ENCODE measurements at regions not wholly inside any gene's neighbourhood (a gene's known extent, or its start where the extent isn't known, plus 50 kb on each side); places are given as distances from the start of the nearest gene placed in this dataset.

DNA sequence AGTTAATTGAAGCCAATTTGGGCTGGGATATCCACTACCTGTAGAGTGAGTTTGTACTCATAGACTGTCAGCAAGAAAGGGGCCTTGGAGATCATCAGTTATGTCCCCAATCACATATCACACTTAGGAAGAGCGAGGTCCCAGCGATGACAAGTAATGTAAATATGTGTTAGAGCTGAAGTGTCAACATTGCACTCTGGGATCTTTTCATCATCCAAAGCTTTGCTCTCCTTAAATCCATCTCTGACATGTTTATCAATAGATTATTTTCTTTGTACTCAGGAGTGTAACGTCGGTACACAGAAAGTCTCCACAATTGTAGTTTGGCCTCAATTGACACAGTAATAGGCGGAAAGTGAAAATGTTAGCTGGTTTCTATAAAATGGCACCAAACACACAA, 113.7 kb upstream of the TPRG1 start:
- Mint-ChIP-seq H3K9me3 (peaks cover 4% of the 10 kb centered on the region), H3K27me3 (ENCODE audit: low read depth) (peaks cover 3% of the 10 kb centered on the region), H3K4me3 (no peak overlapping the region), H3K27ac (no peak overlapping the region), H3K36me3 (ENCODE audit: low read depth) (no peaks in the 10 kb centered on the region), H3K4me1 (ENCODE audit: low read depth) (no peaks in the 10 kb centered on the region)
- CTCF ChIA-PET: no interaction called here
- DNase-seq: no peak
- intact Hi-C loops (cut with micrococcal nuclease): no loop called here

DNA sequence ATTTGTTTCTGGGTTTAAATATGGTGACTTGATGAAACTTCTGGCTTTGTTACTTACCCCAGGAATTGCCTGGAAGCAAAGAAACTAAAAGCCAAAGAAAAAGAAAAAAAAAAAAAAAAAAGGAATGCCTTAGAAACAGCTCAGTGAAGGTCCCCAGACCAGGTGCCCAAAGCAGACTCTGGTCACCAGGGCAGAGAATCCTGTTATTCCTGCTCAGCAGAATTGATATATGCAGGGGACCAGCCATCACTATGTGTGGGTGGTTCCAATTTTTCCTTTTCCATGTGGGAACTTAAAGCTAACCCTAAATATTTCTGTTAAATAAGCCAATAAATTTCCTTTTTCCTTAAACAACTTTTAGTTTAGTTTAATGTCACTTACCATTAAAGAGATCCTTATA, 100.8 kb upstream of the TPRG1 start:
- Mint-ChIP-seq H3K36me3 (ENCODE audit: low read depth) (no peaks in the 10 kb centered on the region), H3K4me1 (ENCODE audit: low read depth) (peaks cover 6% of the 10 kb centered on the region), H3K27ac (no peak overlapping the region), H3K27me3 (ENCODE audit: low read depth) (no peaks in the 10 kb centered on the region), H3K9me3 (peaks cover 2% of the 10 kb centered on the region), H3K4me3 (no peak overlapping the region)
- intact Hi-C loops (cut with micrococcal nuclease): loop anchor here (1.0 kb wide), 1 partner anchor 30 kb away; no protein-coding TSS in a partner anchor
- CTCF ChIA-PET: interaction anchor here (1.4 kb wide), 1 partner anchor 29 kb away, joined by 8 read pairs; no protein-coding TSS in a partner anchor
- DNase-seq: no peak

DNA sequence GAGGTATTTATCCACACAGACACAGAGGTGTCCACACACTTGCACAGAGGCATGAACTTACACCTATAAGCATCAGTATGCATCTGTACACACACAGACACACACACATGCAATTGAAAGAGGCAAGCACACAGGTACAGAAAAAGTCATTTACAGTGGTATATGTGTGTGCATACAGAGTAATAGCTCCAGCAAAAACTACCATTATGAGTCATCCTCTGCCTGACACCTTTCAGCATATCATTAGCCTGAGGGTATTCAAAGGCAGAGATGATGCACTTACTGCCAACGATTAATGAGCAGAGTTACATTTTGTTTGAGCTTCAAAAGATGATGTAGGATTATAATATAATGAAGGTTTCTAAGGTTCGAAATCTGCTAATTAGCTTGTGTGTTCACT, 100.3 kb upstream of the TPRG1 start:
- intact Hi-C loops (cut with micrococcal nuclease): loop anchor here (1.0 kb wide), 1 partner anchor 30 kb away; no protein-coding TSS in a partner anchor
- H3K27me3 Mint-ChIP-seq (ENCODE audit: low read depth): no peaks in the 10 kb centered on the region
- CTCF ChIA-PET: interaction anchor here (1.4 kb wide), 1 partner anchor 30 kb away, joined by 8 read pairs; no protein-coding TSS in a partner anchor
- H3K4me3 Mint-ChIP-seq: no peak overlapping the region
- H3K36me3 Mint-ChIP-seq (ENCODE audit: low read depth): no peaks in the 10 kb centered on the region
- DNase-seq: peak; percentile 7
- peaks cover 6% of the 10 kb centered on the region for H3K4me1 Mint-ChIP-seq (ENCODE audit: low read depth)
- H3K9me3 Mint-ChIP-seq: peaks cover 2% of the 10 kb centered on the region
- H3K27ac Mint-ChIP-seq: no peak overlapping the region

DNA sequence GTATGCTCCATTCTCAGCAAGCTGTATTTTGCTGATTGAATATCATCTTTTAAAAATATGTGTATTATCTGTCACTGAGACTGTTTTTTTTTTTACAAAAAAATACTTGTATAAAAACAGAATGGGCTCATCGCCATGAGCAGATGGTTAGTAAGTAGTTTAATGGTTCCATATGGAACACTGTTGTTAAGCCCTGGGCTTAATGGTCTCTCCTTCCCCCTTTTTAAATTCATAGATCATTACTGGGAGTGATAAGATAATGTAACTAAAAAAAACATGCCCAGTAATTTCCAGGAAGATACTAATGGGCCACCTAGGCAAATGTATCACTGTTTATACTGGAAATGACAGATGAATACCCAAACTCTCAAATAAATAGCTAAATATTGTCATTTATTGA, 95.3 kb upstream of the TPRG1 start:
- H3K27ac Mint-ChIP-seq: no peak overlapping the region
- DNase-seq: no peak
- H3K27me3 Mint-ChIP-seq (ENCODE audit: low read depth): no peaks in the 10 kb centered on the region
- peaks cover 4% of the 10 kb centered on the region for H3K4me1 Mint-ChIP-seq (ENCODE audit: low read depth)
- CTCF ChIA-PET: no interaction called here
- H3K36me3 Mint-ChIP-seq (ENCODE audit: low read depth): no peaks in the 10 kb centered on the region
- H3K4me3 Mint-ChIP-seq: no peak overlapping the region
- intact Hi-C loops (cut with micrococcal nuclease): no loop called here
- H3K9me3 Mint-ChIP-seq: no peaks in the 10 kb centered on the region

DNA sequence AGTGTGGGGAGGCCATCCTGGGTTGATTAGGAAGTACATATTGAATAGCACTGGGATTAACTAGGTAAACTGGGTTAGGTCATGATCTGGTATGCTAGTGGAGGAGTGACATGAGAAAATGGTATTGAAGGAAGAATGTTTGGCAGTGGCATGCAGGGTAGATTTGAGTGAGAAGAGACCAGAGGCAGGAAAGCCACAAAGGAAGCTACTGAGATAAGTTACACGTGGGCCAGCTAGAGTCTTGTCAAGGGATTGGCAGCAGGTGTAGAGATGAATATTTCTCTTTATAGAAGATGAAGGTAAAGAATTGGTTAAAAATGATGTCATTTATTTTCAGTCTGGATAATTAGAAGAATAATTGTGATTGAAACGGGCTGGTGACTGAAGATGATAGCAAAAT, 91.0 kb upstream of the TPRG1 start:
- H3K27ac Mint-ChIP-seq: no peak overlapping the region
- H3K27me3 Mint-ChIP-seq (ENCODE audit: low read depth): no peaks in the 10 kb centered on the region
- H3K36me3 Mint-ChIP-seq (ENCODE audit: low read depth): no peaks in the 10 kb centered on the region
- CTCF ChIA-PET: no interaction called here
- no peak overlapping the region for H3K4me3 Mint-ChIP-seq
- no peaks in the 10 kb centered on the region for H3K4me1 Mint-ChIP-seq (ENCODE audit: low read depth)
- no peak for DNase-seq
- intact Hi-C loops (cut with micrococcal nuclease): no loop called here
- no peaks in the 10 kb centered on the region for H3K9me3 Mint-ChIP-seq

DNA sequence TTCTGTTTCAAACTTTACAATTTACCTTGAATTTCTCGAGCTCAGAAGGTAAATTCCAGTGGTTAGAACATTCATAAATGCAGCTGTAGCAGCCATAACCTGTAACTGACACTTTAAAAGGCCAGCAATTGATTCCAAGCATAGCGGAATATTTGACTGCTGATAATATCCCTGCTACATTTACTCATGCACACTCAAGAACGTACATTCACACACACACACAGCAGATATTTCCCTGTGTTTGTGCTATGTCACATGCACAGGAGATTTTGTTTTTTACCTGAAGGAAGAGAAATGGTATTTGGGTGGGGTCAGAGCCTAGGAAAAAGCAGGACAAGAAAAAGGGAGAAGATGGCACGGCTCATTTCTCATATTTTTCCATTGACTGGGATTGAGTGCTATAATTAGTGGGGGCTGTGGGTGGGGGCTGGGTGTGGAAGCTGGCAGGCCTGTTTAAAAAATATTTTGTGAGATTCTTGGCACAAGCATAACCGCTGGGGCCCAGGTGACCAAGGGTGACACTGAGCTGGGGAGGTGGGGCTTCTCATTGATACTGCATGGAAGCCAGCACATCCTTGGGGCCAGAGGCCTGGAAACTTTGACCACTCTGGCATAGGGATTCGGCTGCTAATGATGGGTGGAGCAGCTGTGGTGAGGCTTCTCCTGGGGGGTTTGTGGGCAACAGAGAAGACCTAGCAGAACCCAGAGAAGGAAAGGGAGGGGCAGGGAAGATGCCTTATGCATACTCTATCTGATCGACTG, 88.9 kb upstream of the TPRG1 start:
- CTCF ChIA-PET: no interaction called here
- intact Hi-C loops (cut with micrococcal nuclease): no loop called here
- Mint-ChIP-seq H3K27me3 (ENCODE audit: low read depth) (no peaks in the 10 kb centered on the region), H3K36me3 (ENCODE audit: low read depth) (no peaks in the 10 kb centered on the region), H3K4me3 (no peak overlapping the region), H3K9me3 (no peaks in the 10 kb centered on the region), H3K4me1 (ENCODE audit: low read depth) (no peaks in the 10 kb centered on the region), H3K27ac (no peak overlapping the region)
- no peak for DNase-seq

DNA sequence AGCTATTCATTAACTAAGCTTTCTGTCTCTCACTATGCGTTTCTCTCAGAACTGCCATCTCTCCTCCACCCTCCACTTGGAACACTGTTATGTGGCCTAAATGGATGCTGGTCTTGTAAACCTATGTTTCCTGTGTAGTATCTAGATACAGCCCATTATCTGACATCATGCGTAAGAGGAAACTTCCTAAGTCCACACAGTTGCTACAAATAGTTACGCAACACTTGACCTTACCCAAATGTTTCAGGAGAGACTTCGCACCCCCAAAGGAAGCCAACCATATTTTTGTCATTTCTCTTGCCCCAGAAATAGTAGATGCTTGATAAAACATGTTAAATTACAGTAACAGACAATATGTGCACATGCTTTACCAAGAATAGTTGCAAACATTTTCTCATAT, 87.2 kb upstream of the TPRG1 start:
- Mint-ChIP-seq H3K27me3 (ENCODE audit: low read depth) (no peaks in the 10 kb centered on the region), H3K4me3 (no peak overlapping the region), H3K9me3 (no peaks in the 10 kb centered on the region), H3K4me1 (ENCODE audit: low read depth) (no peaks in the 10 kb centered on the region), H3K36me3 (ENCODE audit: low read depth) (no peaks in the 10 kb centered on the region), H3K27ac (no peak overlapping the region)
- DNase-seq: no peak
- CTCF ChIA-PET: no interaction called here
- intact Hi-C loops (cut with micrococcal nuclease): no loop called here

DNA sequence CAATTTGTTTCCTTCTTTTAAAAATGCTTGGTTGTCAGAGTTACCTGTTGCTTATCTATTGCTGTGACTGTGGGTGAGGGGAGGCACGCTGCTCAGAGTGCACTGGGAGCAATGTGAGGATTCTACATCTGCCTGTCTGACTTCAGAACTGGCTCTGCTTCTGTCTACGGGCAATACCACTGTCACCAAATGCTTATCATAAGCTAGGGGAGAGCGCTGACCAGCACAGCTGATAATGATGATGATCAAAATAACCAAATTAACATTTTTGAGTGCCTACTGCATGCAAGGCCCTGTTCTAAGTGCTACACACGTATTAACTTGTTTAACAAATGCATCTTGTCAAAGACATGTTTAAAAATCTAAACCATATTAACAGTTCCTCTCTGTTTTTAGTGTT, 79.2 kb upstream of the TPRG1 start:
- intact Hi-C loops (cut with micrococcal nuclease): no loop called here
- Mint-ChIP-seq H3K4me3 (no peak overlapping the region), H3K27me3 (ENCODE audit: low read depth) (peaks cover 1% of the 10 kb centered on the region), H3K27ac (no peak overlapping the region), H3K36me3 (ENCODE audit: low read depth) (no peaks in the 10 kb centered on the region), H3K9me3 (no peaks in the 10 kb centered on the region), H3K4me1 (ENCODE audit: low read depth) (no peaks in the 10 kb centered on the region)
- CTCF ChIA-PET: no interaction called here
- no peak for DNase-seq

DNA sequence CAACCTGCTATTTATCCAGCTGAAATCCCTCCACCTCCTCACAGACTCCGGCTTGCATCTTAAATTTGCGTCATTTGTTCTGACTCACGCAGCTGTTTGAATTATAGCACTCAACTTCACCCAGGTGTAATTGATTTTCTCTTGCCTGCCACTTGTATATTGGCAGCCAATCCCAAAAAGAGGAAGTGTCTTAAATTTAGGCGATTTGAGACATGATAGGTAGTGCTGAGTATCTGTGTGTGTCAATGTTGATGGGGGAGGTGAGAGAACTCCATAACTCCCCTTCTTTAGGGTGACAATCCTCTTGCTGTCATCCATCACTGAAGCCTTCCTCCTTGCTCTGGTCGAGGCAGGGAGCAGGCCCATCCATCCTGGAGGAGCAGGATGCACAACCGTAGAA, 77.2 kb upstream of the TPRG1 start:
- CTCF ChIA-PET: no interaction called here
- no peak overlapping the region for H3K4me3 Mint-ChIP-seq
- intact Hi-C loops (cut with micrococcal nuclease): no loop called here
- no peak overlapping the region for H3K27ac Mint-ChIP-seq
- H3K4me1 Mint-ChIP-seq (ENCODE audit: low read depth): no peaks in the 10 kb centered on the region
- H3K9me3 Mint-ChIP-seq: no peaks in the 10 kb centered on the region
- H3K36me3 Mint-ChIP-seq (ENCODE audit: low read depth): no peaks in the 10 kb centered on the region
- peaks cover 1% of the 10 kb centered on the region for H3K27me3 Mint-ChIP-seq (ENCODE audit: low read depth)
- no peak for DNase-seq

DNA sequence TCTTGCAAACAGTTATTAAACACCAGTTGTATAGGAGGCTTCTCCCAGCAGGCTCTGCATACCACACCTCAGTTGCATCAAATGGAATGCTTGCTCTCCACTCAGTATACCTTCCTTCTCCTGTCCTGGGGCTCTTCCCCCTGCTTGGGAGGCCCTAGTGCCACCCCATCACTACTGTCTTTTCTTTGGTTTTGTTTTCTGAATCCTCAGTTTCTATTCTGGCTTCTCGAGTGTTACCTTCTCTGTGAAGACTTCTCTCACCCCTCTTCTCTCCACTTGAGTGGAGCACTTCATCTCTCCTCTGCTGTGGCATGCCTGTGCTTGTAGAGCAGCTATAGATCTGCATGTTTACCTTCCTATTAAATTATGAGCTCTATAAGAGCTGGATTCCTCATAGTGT, 75.7 kb upstream of the TPRG1 start:
- Mint-ChIP-seq H3K4me1 (ENCODE audit: low read depth) (no peaks in the 10 kb centered on the region), H3K27ac (no peak overlapping the region), H3K4me3 (no peak overlapping the region), H3K36me3 (ENCODE audit: low read depth) (no peaks in the 10 kb centered on the region), H3K9me3 (no peaks in the 10 kb centered on the region), H3K27me3 (ENCODE audit: low read depth) (peaks cover 1% of the 10 kb centered on the region)
- DNase-seq: no peak
- CTCF ChIA-PET: interaction anchor here (1.4 kb wide), 1 partner anchor 55 kb away, joined by 3 read pairs; no protein-coding TSS in a partner anchor
- intact Hi-C loops (cut with micrococcal nuclease): no loop called here

DNA sequence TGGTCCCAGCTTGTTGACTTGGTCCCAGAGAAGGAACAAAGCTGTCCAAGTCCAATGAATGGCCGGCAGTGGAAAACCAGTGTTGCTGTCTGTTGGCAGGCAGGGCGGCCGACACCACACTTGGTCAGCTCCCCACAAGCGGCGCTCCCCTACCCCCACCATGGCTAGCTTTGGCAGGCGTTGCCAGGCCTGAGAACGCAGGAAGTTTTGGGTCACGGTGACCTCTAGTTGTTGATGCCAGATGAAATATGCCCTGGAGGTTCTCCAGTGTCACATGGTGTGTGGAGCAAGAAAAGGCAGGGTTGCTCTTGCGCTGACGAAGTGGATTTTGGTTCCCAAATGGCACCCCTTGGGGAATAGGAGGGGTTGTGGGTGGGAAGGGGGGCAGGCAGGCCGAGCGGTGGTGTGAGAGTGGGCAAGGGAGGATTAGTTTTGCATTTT, 72.7 kb upstream of the TPRG1 start:
- no peak for DNase-seq
- CTCF ChIA-PET: no interaction called here
- Mint-ChIP-seq H3K27me3 (ENCODE audit: low read depth) (peaks cover 1% of the 10 kb centered on the region), H3K4me1 (ENCODE audit: low read depth) (no peaks in the 10 kb centered on the region), H3K9me3 (no peaks in the 10 kb centered on the region), H3K4me3 (no peak overlapping the region), H3K27ac (no peak overlapping the region), H3K36me3 (ENCODE audit: low read depth) (no peaks in the 10 kb centered on the region)
- intact Hi-C loops (cut with micrococcal nuclease): no loop called here

DNA sequence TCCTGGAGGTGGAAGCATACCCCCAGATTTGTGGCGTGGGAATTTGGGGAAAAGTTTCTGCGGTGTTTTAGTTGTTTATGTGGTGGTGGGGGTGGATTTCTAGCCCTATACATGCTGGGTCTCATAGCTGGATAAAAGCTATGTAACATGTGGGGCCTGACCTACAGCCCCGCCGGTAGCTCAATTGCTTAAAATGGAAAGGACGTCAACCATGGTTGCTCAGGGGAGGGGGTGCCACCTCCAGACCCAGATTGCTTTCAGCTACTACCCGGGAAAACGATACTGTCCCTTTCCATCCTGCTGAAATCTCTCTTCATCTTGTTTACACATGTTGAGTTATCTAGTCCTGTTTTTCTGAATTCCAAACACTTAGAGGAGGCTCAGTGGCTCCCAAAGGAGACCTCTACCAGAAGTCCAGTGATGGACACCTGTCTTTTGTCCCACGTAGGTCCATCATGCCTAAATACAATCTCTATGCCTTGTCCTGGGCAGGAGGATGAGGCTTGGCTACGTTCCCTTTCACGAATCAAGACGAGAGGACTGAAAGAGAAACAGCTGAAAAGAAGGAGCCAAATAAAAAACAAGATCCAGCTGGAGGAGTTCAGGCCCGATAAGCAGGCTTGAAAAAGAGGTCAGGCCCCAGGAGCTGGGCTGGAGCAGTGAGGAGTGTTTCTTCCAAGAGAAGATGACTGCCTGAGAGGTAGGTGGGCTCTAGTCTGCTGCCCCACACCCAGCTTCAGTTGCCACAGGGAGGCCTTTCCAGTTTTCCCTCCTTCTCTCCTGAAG, 72.1 kb upstream of the TPRG1 start:
- CTCF ChIA-PET: no interaction called here
- intact Hi-C loops (cut with micrococcal nuclease): no loop called here
- no peak overlapping the region for H3K27ac Mint-ChIP-seq
- H3K4me1 Mint-ChIP-seq (ENCODE audit: low read depth): no peaks in the 10 kb centered on the region
- H3K36me3 Mint-ChIP-seq (ENCODE audit: low read depth): no peaks in the 10 kb centered on the region
- no peaks in the 10 kb centered on the region for H3K9me3 Mint-ChIP-seq
- H3K4me3 Mint-ChIP-seq: no peak overlapping the region
- no peak for DNase-seq
- H3K27me3 Mint-ChIP-seq (ENCODE audit: low read depth): no peaks in the 10 kb centered on the region

DNA sequence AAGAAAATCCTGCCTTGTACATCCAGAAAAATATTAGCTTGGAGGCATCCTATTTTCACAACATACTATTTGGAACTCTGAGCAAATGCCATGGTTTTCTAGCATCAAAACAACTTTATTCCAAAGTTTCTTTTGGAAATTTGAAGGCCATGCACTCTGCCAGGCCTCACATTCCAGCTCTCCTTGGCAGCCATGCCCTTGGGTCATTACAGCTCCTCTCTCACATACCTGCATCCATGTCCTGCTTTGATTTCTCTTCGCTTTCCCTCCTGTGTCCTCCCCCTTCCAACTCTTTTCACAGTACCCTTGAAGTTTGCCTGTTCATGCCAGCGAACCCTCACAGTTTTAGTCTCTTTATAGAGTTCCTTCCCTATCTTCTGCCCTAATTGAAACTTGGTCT, 70.9 kb upstream of the TPRG1 start:
- CTCF ChIA-PET: no interaction called here

More for the DNA sequence above, 70.9 kb upstream of the TPRG1 start:
- DNase-seq: no peak
- intact Hi-C loops (cut with micrococcal nuclease): no loop called here
- Mint-ChIP-seq H3K9me3 (no peaks in the 10 kb centered on the region), H3K27ac (no peak overlapping the region), H3K4me3 (no peak overlapping the region), H3K4me1 (ENCODE audit: low read depth) (no peaks in the 10 kb centered on the region), H3K27me3 (ENCODE audit: low read depth) (no peaks in the 10 kb centered on the region), H3K36me3 (ENCODE audit: low read depth) (no peaks in the 10 kb centered on the region)
